ENCODE measurements at regions not wholly inside any gene's neighbourhood (a gene's known extent, or its start where the extent isn't known, plus 50 kb on each side); places are given as distances from the start of the nearest gene placed in this dataset.

DNA sequence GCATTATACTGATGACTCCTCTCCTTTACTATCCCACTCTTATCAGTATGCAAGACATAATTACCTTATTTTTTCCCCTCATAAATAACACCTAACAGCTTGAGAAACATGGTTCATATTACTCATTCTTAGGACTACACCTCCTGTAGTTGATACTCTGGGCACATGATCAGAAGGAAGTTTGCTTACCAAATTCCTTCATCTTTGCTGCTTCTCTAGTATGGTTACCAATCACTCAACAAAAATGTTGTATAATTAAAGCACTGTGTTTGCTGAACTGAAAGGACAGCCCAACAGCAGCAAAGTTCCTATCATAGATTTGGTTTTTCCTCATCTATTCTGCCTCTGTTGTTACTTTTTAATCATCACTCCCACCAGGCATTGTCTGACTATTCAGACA is 586.3 kb downstream of the LRRIQ3 start:
- no peak for DNase-seq (ENCODE audit: insufficient read length, low spot score)
- FAIRE-seq: no peak
- no peak for TF ChIP-seq POU2F2 (IDR thresholded peaks at IDR 0.05; ENCODE audit: low read depth, low read length)

DNA sequence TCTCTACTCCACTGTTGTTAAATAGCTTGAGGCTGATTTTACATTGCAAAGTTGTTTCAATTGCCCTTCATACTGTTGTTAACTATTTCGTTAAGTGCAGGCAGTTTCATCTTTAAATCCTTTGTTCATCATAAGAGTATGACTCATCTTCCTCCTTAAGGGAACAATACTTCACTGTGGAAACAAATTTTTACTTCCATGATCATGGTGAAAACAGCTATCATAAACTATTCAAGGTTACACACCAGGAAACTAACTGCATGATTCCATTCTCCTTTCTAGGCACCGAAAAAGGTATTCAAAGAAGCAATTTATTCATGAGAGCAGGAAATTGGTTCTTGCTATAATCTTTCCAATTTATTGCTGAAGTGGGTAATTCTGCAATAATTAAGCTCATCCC is 593.2 kb downstream of the LRRIQ3 start:
- no peak for DNase-seq (ENCODE audit: insufficient read length, low spot score)
- TF ChIP-seq POLR2AphosphoS5 (IDR thresholded peaks at IDR 0.05; ENCODE audit: low read depth, low read length): no peak
- no peak for TF ChIP-seq PAX5 (IDR thresholded peaks at IDR 0.05; ENCODE audit: insufficient read depth, low read length, severe bottlenecking)
- no peak for TF ChIP-seq POLR2A (IDR thresholded peaks at IDR 0.05; ENCODE audit: low read depth, low read length)
- TF ChIP-seq TAF1 (IDR thresholded peaks at IDR 0.05; ENCODE audit: low read depth, low read length): no peak
- no peak for TF ChIP-seq SPI1 (IDR thresholded peaks at IDR 0.05; ENCODE audit: low read depth, low read length)
- TF ChIP-seq POU2F2 (IDR thresholded peaks at IDR 0.05; ENCODE audit: low read depth, low read length): no peak
- FAIRE-seq: no peak

- TF ChIP-seq POLR2AphosphoS5 (IDR thresholded peaks at IDR 0.05; ENCODE audit: low read depth, low read length): no peak
- TF ChIP-seq PAX5 (IDR thresholded peaks at IDR 0.05; ENCODE audit: insufficient read depth, low read length, severe bottlenecking): no peak
- no peak for TF ChIP-seq POU2F2 (IDR thresholded peaks at IDR 0.05; ENCODE audit: low read depth, low read length)
- TF ChIP-seq TAF1 (IDR thresholded peaks at IDR 0.05; ENCODE audit: low read depth, low read length): no peak
- no peak for TF ChIP-seq POLR2A (IDR thresholded peaks at IDR 0.05; ENCODE audit: low read depth, low read length)
- no peak for TF ChIP-seq SPI1 (IDR thresholded peaks at IDR 0.05; ENCODE audit: low read depth, low read length)
- FAIRE-seq (no peak), DNase-seq (ENCODE audit: insufficient read length, low spot score) (no peak)
Measured at GRCh38 chr1:73604211-73604610, 593.8 kb downstream of the LRRIQ3 start.

DNA sequence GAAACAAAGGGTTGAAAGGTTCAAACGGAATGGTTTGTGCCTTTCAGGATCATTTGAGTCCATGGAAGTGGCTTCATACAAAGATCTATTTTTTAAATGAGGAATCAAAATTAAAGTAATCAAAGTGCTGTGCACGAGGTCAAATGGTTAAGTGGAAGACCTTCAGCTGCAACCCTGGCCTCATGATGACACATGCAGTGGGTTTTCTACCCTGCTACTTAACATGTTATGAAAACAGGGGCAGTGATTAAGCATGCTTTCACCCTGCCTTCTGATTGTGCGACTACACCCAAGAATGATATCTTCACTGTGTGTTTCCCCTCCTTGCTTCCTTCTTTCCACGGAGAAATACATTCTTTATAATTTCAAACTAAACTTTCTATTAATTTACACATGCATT is 604.2 kb downstream of the LRRIQ3 start:
- TF ChIP-seq TAF1 (IDR thresholded peaks at IDR 0.05; ENCODE audit: low read depth, low read length): no peak
- TF ChIP-seq SPI1 (IDR thresholded peaks at IDR 0.05; ENCODE audit: low read depth, low read length): no peak
- no peak for TF ChIP-seq POU2F2 (IDR thresholded peaks at IDR 0.05; ENCODE audit: low read depth, low read length)
- no peak for TF ChIP-seq POLR2A (IDR thresholded peaks at IDR 0.05; ENCODE audit: low read depth, low read length)
- no peak for TF ChIP-seq POLR2AphosphoS5 (IDR thresholded peaks at IDR 0.05; ENCODE audit: low read depth, low read length)
- no peak for TF ChIP-seq PAX5 (IDR thresholded peaks at IDR 0.05; ENCODE audit: insufficient read depth, low read length, severe bottlenecking)
- no peak for DNase-seq (ENCODE audit: insufficient read length, low spot score)
- FAIRE-seq: no peak

DNA sequence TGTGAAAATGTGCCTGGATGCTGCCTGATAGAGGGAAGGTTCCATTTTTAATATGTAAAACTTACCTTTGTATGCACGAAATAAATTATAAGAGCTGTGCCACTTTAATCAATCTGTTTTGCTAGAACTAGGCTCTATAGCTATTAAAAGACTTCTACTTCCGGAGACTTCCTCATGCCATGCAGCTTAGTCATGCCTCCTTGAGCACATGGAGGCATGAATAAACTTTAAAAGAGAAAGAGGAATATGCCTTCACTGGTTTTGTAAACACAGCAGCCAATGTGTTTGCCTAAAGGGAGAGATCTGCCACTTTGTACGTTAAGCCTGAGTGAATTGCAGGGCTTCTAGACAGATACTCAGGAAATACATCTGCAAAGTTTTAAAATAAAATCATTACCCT is 604.6 kb downstream of the LRRIQ3 start:
- DNase-seq (ENCODE audit: insufficient read length, low spot score) (no peak), FAIRE-seq (no peak)
- TF ChIP-seq POU2F2 (IDR thresholded peaks at IDR 0.05; ENCODE audit: low read depth, low read length) (no peak), TAF1 (IDR thresholded peaks at IDR 0.05; ENCODE audit: low read depth, low read length) (no peak), SPI1 (IDR thresholded peaks at IDR 0.05; ENCODE audit: low read depth, low read length) (no peak), POLR2A (IDR thresholded peaks at IDR 0.05; ENCODE audit: low read depth, low read length) (no peak), POLR2AphosphoS5 (IDR thresholded peaks at IDR 0.05; ENCODE audit: low read depth, low read length) (no peak), PAX5 (IDR thresholded peaks at IDR 0.05; ENCODE audit: insufficient read depth, low read length, severe bottlenecking) (no peak)

DNA sequence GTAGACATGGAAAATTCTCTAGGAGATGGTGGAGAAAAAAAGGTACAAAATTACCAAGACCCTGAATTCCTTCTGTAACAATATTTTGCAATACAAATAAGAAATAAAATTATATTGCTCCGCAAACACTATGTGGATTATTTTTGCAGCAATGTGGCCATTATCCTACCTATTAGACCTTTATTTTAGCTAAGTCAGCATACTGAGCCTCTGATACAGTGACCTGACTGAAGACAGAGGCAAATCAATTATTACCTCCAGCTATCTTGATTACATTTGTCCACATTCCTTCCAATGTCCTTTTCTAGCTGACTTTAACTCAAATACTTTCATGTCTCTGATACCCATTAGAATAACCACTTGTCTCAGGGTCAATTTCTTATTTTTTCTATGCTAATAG is 610.9 kb downstream of the LRRIQ3 start:
- TF ChIP-seq TAF1 (IDR thresholded peaks at IDR 0.05; ENCODE audit: low read depth, low read length) (no peak), POLR2AphosphoS5 (IDR thresholded peaks at IDR 0.05; ENCODE audit: low read depth, low read length) (no peak)
- DNase-seq (ENCODE audit: insufficient read length, low spot score) (no peak), FAIRE-seq (no peak)

DNA sequence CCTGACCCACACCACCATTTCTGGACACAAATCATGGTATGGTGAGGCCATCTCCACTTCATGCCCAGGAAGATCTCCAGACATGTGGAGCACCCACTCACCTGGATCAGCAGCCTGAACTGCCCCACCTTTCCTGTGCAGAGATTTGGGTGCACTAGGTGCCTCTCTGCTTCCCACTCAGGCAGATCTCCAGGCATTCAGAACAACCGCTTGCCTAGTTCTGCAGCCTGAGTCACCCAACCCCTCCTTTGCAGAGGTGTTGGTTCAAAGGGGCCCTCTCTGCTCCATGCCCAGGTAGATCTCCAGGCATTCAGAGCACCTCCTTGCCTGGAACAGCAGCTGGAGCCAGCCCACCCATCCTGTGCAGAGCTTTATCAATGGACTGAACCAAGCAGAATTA is 620.8 kb downstream of the LRRIQ3 start:
- DNase-seq (ENCODE audit: insufficient read length, low spot score) (no peak), FAIRE-seq (no peak)
- TF ChIP-seq POU2F2 (IDR thresholded peaks at IDR 0.05; ENCODE audit: low read depth, low read length) (no peak), POLR2A (IDR thresholded peaks at IDR 0.05; ENCODE audit: low read depth, low read length) (no peak), PAX5 (IDR thresholded peaks at IDR 0.05; ENCODE audit: insufficient read depth, low read length, severe bottlenecking) (no peak), POLR2AphosphoS5 (IDR thresholded peaks at IDR 0.05; ENCODE audit: low read depth, low read length) (no peak), SPI1 (IDR thresholded peaks at IDR 0.05; ENCODE audit: low read depth, low read length) (no peak), TAF1 (IDR thresholded peaks at IDR 0.05; ENCODE audit: low read depth, low read length) (no peak)

DNA sequence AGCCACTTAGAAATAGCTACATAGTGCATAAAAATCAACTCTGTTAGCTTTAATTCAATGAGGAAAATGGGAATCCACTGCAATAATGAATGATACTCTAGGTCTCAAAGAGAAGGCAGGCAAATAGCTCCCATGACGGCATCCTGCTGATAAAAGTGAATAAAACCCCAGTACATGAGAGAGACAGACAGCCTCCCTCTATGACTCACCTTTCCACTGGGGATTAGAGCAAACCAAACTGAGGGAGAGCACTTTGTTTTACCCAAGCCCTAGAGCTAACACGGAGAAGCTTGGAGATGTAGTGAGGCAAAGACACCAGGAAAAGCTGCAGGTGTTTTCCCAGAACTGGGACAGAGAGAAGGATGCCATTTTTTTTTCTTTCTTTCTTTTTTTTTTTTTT is 621.9 kb downstream of the LRRIQ3 start:
- no peak for TF ChIP-seq POLR2A (IDR thresholded peaks at IDR 0.05; ENCODE audit: low read depth, low read length)
- no peak for TF ChIP-seq SPI1 (IDR thresholded peaks at IDR 0.05; ENCODE audit: low read depth, low read length)
- DNase-seq (ENCODE audit: insufficient read length, low spot score): no peak
- no peak for FAIRE-seq

DNA sequence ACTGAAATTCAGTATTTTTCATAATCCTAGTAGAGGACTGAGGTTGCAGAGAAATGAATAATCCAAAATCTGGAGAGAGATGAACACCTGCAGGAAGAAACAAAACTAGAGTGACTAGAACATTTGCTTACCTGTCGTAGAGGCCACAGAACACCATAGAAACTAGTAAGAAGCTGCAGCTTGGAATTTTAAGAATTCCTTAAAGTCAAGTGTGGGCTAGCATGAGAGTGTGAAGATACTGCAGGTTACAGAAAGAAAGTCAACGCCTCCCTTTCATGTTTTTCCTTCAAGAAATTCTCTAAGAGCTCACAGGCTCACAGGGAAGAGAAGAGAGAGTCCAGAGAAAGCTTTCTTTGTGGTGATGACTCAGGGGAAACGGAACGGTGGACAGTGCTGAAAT is 633.7 kb downstream of the LRRIQ3 start:
- FAIRE-seq: no peak
- DNase-seq (ENCODE audit: insufficient read length, low spot score): no peak
- no peak for TF ChIP-seq POLR2AphosphoS5 (IDR thresholded peaks at IDR 0.05; ENCODE audit: low read depth, low read length)
- no peak for TF ChIP-seq PAX5 (IDR thresholded peaks at IDR 0.05; ENCODE audit: insufficient read depth, low read length, severe bottlenecking)
- TF ChIP-seq POU2F2 (IDR thresholded peaks at IDR 0.05; ENCODE audit: low read depth, low read length): no peak
- no peak for TF ChIP-seq TAF1 (IDR thresholded peaks at IDR 0.05; ENCODE audit: low read depth, low read length)
- TF ChIP-seq SPI1 (IDR thresholded peaks at IDR 0.05; ENCODE audit: low read depth, low read length): no peak
- no peak for TF ChIP-seq POLR2A (IDR thresholded peaks at IDR 0.05; ENCODE audit: low read depth, low read length)

DNA sequence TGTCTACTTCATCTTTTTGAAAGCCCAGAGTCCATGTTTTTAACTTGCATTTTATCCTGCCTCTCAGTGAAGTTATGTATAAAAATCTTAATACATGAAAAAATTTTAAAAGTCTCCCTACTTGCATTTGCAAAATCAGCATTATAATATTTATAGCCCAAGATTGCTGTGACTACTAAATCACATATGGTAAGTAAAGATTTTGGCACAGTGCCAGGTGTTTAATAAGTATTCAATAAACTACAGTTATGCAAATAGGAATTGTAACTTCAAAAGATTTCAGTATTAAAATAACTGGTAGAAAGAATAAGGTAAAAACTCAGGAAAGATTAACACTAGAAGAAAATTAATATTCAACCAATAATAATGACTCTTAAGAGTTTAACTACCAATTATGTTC is 641.7 kb downstream of the LRRIQ3 start:
- FAIRE-seq (no peak), DNase-seq (ENCODE audit: insufficient read length, low spot score) (no peak)
- no peak for TF ChIP-seq TAF1 (IDR thresholded peaks at IDR 0.05; ENCODE audit: low read depth, low read length)
- no peak for TF ChIP-seq SPI1 (IDR thresholded peaks at IDR 0.05; ENCODE audit: low read depth, low read length)
- TF ChIP-seq POLR2AphosphoS5 (IDR thresholded peaks at IDR 0.05; ENCODE audit: low read depth, low read length): no peak
- TF ChIP-seq POU2F2 (IDR thresholded peaks at IDR 0.05; ENCODE audit: low read depth, low read length): no peak

GRCh38 chr1:73537400-73537799 is 660.6 kb downstream of the LRRIQ3 start:
- no peak for FAIRE-seq
- TF ChIP-seq POU2F2 (IDR thresholded peaks at IDR 0.05; ENCODE audit: low read depth, low read length): no peak
- no peak for TF ChIP-seq POLR2AphosphoS5 (IDR thresholded peaks at IDR 0.05; ENCODE audit: low read depth, low read length)
- TF ChIP-seq POLR2A (IDR thresholded peaks at IDR 0.05; ENCODE audit: low read depth, low read length): no peak
- TF ChIP-seq SPI1 (IDR thresholded peaks at IDR 0.05; ENCODE audit: low read depth, low read length): no peak
- TF ChIP-seq TAF1 (IDR thresholded peaks at IDR 0.05; ENCODE audit: low read depth, low read length): no peak
- no peak for TF ChIP-seq PAX5 (IDR thresholded peaks at IDR 0.05; ENCODE audit: insufficient read depth, low read length, severe bottlenecking)
- DNase-seq (ENCODE audit: insufficient read length, low spot score): no peak
